Gastrocnemius medialis (tissue), 4 donors: ENCODE measurements at regions not wholly inside any gene's neighbourhood (a gene's known extent, or its start where the extent isn't known, plus 50 kb on each side); places are given as distances from the start of the nearest gene placed in this dataset.

Experiments
- ATAC-seq, 2 donors: fragments of 150-250 bp; one replicate each; pipeline ENCODE4 v1.9.1; 2016
- DNase-seq, 2 donors: peaks; one replicate each; pipeline ENCODE4 v3.0.0-alpha.2; 2019
- H3K27ac ChIP-seq, 4 donors: fragments of 200-600 bp; sonication (generic); 1 replicate in 1 of 4; 2 replicates in 3 of 4; pipeline ENCODE4 v1.5.1; 2016 to 2018; ENCODE audit warnings: mild to moderate bottlenecking in 2 of 4, moderate library complexity in 1 of 4
- H3K27me3 ChIP-seq, 3 donors: fragments of 200-600 bp; sonication (generic) in 2 of 3; 1 replicate in 1 of 3; 2 replicates in 2 of 3; pipeline versions ENCODE4 v1.5.1 to v1.6.0; 2016 to 2019; ENCODE audit warnings: mild to moderate bottlenecking in 1 of 3, moderate library complexity in 1 of 3
- H3K36me3 ChIP-seq, 2 donors: fragments of 200-600 bp; sonication (generic) in 1 of 2; one replicate each; pipeline ENCODE4 v1.5.1; 2017 to 2018
- H3K4me1 ChIP-seq, 2 donors: fragments of 200-600 bp; sonication (generic) in 1 of 2; one replicate each; pipeline ENCODE4 v1.5.1; 2016 to 2017; ENCODE audit warnings: mild to moderate bottlenecking in 2 of 2
- H3K4me3 ChIP-seq, 4 donors: fragments of 200-600 bp; sonication (generic) in 3 of 4; 1 replicate in 1 of 4; 2 replicates in 3 of 4; pipeline ENCODE4 v1.5.1; 2016 to 2019; ENCODE audit warnings: mild to moderate bottlenecking in 2 of 4
- H3K9me3 ChIP-seq, 3 donors: fragments of 200-600 bp; sonication (generic) in 2 of 3; 1 replicate in 1 of 3; 2 replicates in 2 of 3; pipeline ENCODE4 v1.5.1; 2016 to 2019
- CTCF ChIP-seq, 5 experiments: fragments of 450-650 bp in 3 of 5; fragments of 200-600 bp in 2 of 5; sonication (generic) in 2 of 5; IDR thresholded peaks in 4 of 5; conservative IDR thresholded peaks in 1 of 5; 1 replicate in 4 of 5; 2 replicates in 1 of 5; pipeline ENCODE4 v1.5.1; 2016 to 2019; ENCODE audit warnings: antibody characterized with exemption in 5 of 5, mild to moderate bottlenecking in 3 of 5, moderate library complexity in 3 of 5
- POLR2A ChIP-seq, 2 donors: fragments of 450-650 bp; IDR thresholded peaks; one replicate each; pipeline ENCODE4 v1.6.1; 2017; ENCODE audit warnings: antibody characterized with exemption in 2 of 2, mild to moderate bottlenecking in 2 of 2, moderate library complexity in 2 of 2
- in situ Hi-C, 4 donors: fragments of 200-750 bp; cut with MboI; loops; one replicate each; pipeline versions ENCODE4 v1.15.0 to v1.8.0; 2017; ENCODE audit warnings: low sequenced_read_pairs in 4 of 4
- intact Hi-C: fragments of 100-400 bp; cut with DNase I; formaldehyde crosslinking; loops from one replicate; pipeline ENCODE4 v1.15.1; 2023; ENCODE audit warnings: low total_unique reads

GRCh38 chr17:70606086-70606485 lies 436.8 kb downstream of the KCNJ2 start:
- Histone ChIP-seq H3K27me3 (no peaks in the 10 kb centered on the region), H3K4me1 (no peaks in the 10 kb centered on the region), H3K4me3 (no peak overlapping the region), H3K27ac (no peak overlapping the region), H3K36me3 (no peaks in the 10 kb centered on the region), H3K9me3 (no peaks in the 10 kb centered on the region)
- in situ Hi-C loops, result no loop called here
- no peak for TF ChIP-seq POLR2A (IDR thresholded peaks at IDR 0.05)
- TF ChIP-seq CTCF (IDR thresholded peaks at IDR 0.05 in 4 of 5, conservative IDR thresholded peaks at IDR 0.05 in 1 of 5), result no peak
- ATAC-seq (no peak), DNase-seq (no peak)
- intact Hi-C loops, result no loop called here

GRCh38 chr17:70608193-70608592 lies 438.9 kb downstream of the KCNJ2 start:
- H3K27me3 ChIP-seq, result no peaks in the 10 kb centered on the region
- no peaks in the 10 kb centered on the region for H3K4me1 ChIP-seq
- ATAC-seq (no peak), DNase-seq (no peak)
- no peak overlapping the region for H3K4me3 ChIP-seq
- H3K36me3 ChIP-seq, result no peaks in the 10 kb centered on the region
- intact Hi-C loops (no loop called here), in situ Hi-C loops (no loop called here)
- H3K9me3 ChIP-seq, result no peaks in the 10 kb centered on the region
- no peak overlapping the region for H3K27ac ChIP-seq
- no peak for TF ChIP-seq POLR2A (IDR thresholded peaks at IDR 0.05)
- no peak for TF ChIP-seq CTCF (IDR thresholded peaks at IDR 0.05 in 4 of 5, conservative IDR thresholded peaks at IDR 0.05 in 1 of 5)

GRCh38 chr17:70608957-70609356 lies 439.6 kb downstream of the KCNJ2 start:
- intact Hi-C loops, result no loop called here
- no peak overlapping the region for H3K27ac ChIP-seq
- no peaks in the 10 kb centered on the region for H3K4me1 ChIP-seq
- ATAC-seq (no peak), DNase-seq (no peak)
- TF ChIP-seq POLR2A (IDR thresholded peaks at IDR 0.05) (no peak), CTCF (IDR thresholded peaks at IDR 0.05 in 4 of 5, conservative IDR thresholded peaks at IDR 0.05 in 1 of 5) (no peak)
- no peaks in the 10 kb centered on the region for H3K36me3 ChIP-seq
- no peaks in the 10 kb centered on the region for H3K9me3 ChIP-seq
- H3K27me3 ChIP-seq, result no peaks in the 10 kb centered on the region
- in situ Hi-C loops, result no loop called here
- H3K4me3 ChIP-seq, result no peak overlapping the region

- intact Hi-C loops, result no loop called here
- ATAC-seq, result no peak
- Histone ChIP-seq H3K27ac (no peak overlapping the region), H3K4me1 (no peaks in the 10 kb centered on the region), H3K9me3 (no peaks in the 10 kb centered on the region), H3K4me3 (no peak overlapping the region), H3K36me3 (no peaks in the 10 kb centered on the region), H3K27me3 (no peaks in the 10 kb centered on the region)
- in situ Hi-C loops, result no loop called here
- no peak for TF ChIP-seq POLR2A (IDR thresholded peaks at IDR 0.05)
- TF ChIP-seq CTCF (IDR thresholded peaks at IDR 0.05 in 4 of 5, conservative IDR thresholded peaks at IDR 0.05 in 1 of 5), result no peak
- no peak for DNase-seq
Measured at GRCh38 chr17:70609566-70609965, 440.2 kb downstream of the KCNJ2 start.

GRCh38 chr17:70610161-70610560 lies 440.8 kb downstream of the KCNJ2 start:
- Histone ChIP-seq H3K27me3 (no peaks in the 10 kb centered on the region), H3K27ac (no peak overlapping the region), H3K4me1 (no peaks in the 10 kb centered on the region), H3K36me3 (no peaks in the 10 kb centered on the region), H3K9me3 (no peaks in the 10 kb centered on the region), H3K4me3 (no peak overlapping the region)
- intact Hi-C loops, result no loop called here
- in situ Hi-C loops, result no loop called here
- TF ChIP-seq POLR2A (IDR thresholded peaks at IDR 0.05) (no peak), CTCF (IDR thresholded peaks at IDR 0.05 in 4 of 5, conservative IDR thresholded peaks at IDR 0.05 in 1 of 5) (no peak)
- DNase-seq (no peak), ATAC-seq (no peak)
